NCI-H748 treated with DMSO at 0.1 percent for 48 hours (cell line): ENCODE measurements at regions not wholly inside any gene's neighbourhood (a gene's known extent, or its start where the extent isn't known, plus 50 kb on each side); places are given as distances from the start of the nearest gene placed in this dataset.

Experiments
- DNase-seq: peaks from one replicate; lab custom pipeline; 2025; lab: John Stamatoyannopoulos, UW

- peak; percentile 40 for DNase-seq
These were observed 155.8 kb upstream of the SMIM23 start for GRCh38 chr5:171629628-171630349.

- no peak for DNase-seq
These were observed 155.1 kb upstream of the SMIM23 start for GRCh38 chr5:171630350-171631065.

- DNase-seq: no peak
These were observed 153.0 kb upstream of the SMIM23 start for GRCh38 chr5:171632616-171633015.

GRCh38 chr5:171633776-171634470 lies 151.7 kb upstream of the SMIM23 start:
- no peak for DNase-seq

DNA sequence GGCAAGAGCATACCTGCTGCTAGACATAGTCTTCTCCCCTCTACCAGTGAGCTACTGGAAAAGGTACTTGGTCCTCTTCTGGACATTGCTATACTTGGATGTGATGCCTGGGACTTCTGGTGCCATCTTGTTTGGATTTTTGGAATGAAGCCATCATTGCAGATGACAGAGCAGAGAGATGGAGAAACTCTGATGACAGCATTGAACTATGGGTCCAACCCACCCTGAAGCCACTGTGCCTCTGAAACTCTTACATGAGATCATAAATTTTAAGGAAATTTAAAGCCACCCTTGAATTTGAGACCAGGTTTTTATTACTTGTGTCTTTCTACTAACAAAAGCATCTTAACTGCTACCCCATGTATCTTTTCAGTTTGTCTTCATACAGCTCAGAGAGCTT lies 151.1 kb upstream of the SMIM23 start:
- no peak for DNase-seq

DNA sequence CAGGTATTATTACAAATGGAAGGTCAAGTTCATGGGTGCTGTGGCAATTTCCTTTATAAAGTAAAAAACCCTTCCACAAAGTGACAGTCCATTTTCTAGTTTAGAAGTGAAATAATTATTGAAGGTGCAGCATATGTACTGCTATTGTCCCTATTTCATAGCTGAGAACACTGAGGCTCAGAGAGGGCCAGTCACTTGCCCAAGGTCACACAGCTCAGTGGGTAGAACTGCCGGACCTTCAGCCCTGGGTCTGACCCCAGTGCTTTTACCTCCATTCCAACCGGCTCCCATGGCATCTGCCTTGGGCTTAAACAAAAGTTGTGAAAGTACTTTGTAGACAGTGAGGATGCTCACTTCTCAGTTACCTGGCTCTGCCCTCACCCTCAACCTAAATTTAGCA lies 150.6 kb upstream of the SMIM23 start:
- no peak for DNase-seq

DNA sequence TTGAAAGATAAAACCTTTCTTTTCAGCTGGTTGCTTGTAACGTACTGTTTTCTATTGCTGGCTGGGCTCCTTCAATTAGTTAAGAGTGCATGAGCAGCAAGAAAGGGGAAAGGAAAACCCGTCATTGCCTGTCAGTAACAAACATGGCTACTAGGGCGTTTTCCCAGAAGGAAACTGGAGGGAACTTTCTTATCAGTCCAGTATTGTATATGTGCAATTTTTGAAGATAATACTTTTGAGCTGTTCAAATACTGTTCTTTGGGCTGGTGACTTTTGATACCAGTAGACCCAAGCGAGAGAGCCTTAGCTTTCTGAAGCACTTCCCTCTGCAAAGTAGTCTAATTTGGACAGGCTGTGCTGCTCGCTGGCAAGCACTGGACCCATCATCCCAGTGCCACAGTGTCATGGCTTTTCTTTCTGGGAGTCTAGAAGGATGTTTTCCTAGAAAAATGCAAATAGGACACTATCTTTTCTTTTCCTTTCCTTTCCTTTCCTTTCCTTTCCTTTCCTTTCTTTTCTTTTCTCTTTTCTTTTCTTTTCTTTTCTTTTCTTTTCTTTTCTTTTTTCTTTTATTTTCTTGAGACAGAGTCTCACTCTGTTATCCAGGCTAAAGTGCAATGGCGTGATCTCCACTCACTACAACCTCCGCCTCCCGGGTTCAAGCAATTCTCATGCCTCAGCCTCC lies 149.9 kb upstream of the SMIM23 start:
- no peak for DNase-seq

- no peak for DNase-seq
These were observed 147.8 kb upstream of the SMIM23 start for GRCh38 chr5:171637811-171638210.

GRCh38 chr5:171639205-171639621 lies 146.4 kb upstream of the SMIM23 start:
- no peak for DNase-seq

DNA sequence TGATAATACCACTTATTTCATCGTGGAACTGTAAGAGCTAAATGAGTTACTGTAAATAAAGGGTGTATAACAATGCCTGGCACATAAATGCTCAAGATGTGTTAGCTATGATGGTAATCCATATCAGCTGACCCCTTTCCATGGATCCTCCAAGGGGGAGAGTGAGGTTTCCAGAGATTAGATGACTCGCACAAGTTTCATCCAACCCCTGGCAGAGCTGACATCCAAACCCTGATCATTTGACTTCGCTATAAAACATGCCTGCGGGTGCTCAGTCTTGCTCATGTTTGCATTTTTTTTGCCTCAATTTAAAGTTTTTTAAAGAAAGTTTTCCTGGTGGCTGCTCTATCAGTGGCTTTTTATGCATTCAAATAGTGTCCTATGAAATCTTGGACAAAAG lies 145.7 kb upstream of the SMIM23 start:
- no peak for DNase-seq

DNA sequence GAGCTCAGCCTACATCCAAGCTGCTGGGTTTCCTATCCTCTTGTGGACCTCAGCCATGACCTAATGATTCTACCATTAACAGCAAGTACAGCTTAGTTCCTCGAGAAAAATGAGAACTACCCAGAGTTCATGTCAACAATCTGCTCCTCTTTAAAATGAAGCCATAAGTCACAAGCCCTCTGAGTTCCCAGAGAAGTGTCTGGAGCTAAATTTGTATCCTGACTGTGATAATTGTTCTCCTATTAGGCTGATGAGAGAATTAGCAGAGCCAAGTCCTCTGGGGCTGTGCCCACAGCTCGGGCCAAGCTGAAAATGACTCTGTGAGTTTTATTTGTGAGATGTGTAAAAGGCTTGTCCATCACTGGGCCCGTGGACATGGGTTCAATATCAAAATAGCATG lies 145.1 kb upstream of the SMIM23 start:
- no peak for DNase-seq

DNA sequence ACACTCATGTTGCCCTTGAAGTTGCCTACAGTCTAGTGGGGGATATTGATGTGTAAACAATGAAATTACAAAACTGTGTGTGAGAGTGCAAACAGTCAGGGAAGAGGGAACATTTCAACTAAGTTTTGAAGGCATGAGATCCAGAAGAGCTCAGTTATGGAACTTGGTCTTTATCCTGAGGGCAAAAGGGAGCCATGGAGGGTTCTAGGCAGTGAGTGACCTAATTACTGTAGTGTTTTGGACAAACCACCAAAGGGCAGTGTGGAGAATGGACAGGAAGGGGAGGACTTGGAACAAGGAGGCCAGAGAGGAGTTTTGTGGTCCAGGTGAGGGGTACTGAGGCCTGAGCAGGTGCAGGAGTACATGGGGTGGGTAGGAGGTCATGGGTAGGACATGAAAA lies 143.7 kb upstream of the SMIM23 start:
- no peak for DNase-seq

- DNase-seq: no peak
These were observed 142.7 kb upstream of the SMIM23 start for GRCh38 chr5:171642894-171643293.

GRCh38 chr5:171644536-171644935 lies 141.1 kb upstream of the SMIM23 start:
- DNase-seq: no peak

DNA sequence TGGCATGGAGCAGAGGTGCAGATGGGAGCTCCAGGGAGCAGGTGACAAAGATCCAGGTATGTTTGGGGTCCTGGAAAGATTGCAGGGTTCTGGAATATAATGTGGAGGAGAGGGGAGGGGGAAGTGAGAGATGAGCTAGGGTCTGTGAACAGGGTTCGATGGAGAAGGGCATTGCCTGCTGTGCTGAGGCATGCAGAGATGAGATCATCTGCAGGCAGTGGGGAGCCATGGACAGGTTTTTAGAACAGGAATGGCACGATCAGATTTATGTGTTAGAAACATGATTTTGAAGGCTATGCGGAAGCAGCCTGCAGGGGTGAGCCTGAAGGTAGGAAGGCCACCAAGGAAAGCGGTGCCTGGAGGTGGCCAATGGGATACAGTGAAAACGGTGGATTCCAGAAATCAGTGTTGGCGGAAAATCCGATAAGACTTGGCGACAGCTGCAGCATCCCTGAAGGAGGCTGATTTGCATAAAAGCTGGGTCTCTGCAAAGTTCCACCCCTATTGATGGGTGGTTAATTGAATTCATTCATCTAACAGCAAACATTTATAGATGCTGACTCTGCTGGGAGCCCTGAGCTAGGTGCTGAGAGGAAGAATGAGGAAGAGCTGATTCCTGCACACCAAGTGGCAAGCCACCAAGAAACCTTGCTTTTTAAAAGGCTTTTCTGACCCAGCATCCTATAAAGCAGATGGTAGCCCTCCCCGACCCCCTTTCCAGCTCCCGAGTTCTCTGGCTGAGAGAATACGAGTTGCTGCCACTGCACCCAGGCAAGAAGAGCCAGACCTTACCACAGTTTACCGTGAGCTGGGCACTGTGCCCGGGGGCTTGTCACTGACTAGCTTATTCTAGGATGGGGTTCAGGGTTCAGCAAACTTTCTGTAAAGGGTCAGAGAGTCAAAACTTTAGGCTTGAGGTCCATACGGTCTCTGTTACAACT lies 139.2 kb upstream of the SMIM23 start:
- DNase-seq: no peak

DNA sequence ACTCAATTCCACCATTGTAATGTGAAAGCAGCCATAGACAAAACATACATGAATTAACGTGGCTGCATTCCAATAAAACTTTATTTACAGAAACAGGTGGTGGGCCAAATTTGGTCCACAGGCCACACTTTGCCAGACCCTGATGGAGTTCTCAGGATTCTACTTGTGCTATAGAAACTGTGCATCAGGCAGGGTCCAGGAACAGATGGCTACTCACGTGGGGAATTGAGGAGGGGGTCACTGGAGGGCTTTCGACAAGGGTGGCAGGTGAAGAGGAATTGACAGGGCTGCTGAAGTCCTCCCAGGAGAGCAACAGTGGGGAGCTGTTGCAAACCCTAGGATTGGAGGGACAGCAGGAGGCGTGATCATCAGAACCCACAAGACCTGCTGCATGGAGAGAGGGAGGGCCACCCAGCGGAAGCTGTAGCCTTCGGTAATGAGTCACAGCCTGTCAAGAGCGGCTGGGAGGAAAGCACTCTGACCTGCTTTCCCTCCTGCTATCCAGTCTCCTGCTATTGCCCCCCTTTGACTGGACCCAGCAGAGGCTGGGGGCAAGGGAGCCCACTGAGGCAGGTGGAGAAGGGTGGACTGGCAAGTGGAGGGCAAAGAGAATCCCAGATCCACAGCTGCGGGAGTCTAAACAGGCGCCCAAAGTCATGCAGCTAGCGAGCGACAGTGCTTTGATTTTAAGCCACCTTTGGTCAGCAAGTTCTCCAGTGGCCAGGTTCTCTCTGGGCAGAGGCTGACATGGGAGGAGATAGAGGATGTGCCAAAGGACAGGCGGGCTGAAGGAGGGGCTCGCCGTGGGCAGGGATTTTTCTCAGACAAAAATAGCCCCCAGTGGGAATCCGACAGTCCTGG lies 138.3 kb upstream of the SMIM23 start:
- DNase-seq: no peak

DNA sequence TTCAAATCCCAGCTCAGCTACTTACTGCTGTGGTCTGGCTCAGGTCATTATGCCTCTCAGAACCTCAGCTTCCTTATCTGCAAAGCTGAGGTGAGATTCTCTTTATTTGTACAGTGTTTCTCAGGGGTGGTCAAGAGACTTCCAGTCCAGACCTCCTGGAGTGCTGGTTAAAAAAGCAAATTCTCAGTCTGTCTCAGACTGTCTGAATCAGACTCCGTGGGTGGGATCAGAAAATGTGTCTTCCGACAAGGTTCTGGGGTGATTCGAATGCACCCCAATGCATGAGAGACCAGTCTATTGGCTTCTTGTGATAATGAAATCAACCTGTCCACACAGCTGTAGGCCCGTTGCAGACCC lies 137.7 kb upstream of the SMIM23 start:
- DNase-seq: no peak

DNA sequence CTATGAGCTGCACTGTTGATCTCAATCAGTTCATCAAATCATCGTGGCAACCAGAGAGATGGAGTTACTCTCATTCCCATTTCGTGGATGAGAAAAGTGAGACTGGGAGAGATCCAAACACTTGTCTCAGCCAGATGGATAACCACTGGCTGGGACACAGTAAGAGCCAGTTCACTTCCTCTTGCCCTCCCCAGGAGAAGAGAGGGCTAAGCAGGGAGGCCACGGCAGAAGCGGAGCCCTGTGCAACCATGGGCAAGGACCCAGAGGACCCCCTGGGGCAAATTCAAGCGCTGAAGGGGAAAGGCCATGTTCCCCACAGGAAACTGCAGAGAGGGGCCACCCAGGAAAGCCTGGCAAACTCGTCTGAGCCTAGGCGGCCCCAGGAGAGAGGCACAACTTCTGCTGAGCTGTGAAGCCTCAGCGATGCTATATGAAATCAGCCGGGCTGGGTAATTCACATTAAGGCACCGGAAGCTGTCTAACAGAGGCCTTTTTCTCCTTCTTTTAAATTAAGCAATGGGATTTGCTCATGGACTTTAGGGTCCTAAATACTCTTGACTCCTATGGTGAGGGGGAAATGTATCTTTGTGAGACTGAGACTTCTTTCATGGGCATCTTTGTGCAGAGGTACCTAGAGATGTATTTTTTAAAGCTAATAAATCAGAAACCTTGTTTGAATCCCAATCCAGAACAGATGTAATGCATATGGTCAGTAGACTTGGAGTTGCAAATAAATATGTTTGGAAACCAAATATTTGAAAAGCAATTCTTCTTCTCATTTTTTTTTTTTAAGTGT lies 137.1 kb upstream of the SMIM23 start:
- DNase-seq: no peak

DNA sequence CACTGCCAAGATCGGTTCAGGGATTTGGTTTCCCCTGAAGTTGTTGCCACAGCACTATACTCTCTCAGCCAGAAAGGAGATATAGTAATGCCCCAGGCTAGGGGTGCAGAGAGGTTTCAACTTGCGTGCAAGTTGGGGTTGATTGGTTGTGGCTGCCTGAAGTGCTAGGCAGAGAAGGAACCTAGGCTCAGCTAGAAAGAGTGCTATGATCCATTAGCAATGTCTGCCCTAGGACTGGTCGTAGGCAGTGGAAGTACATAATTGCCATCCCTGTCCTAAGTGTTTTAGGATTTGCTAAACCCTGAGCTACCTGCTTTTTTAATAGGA lies 136.6 kb upstream of the SMIM23 start:
- DNase-seq: no peak

- no peak for DNase-seq
These were observed 135.0 kb upstream of the SMIM23 start for GRCh38 chr5:171650597-171650996.
